Mesenchymal stem cell (in vitro differentiated cells and primary cell): ENCODE measurements at regions not wholly inside any gene's neighbourhood (a gene's known extent, or its start where the extent isn't known, plus 50 kb on each side); places are given as distances from the start of the nearest gene placed in this dataset.
"Not testable (repeated sequence)": the region's sequence is repeated elsewhere in the genome, so short reads cannot be mapped to it uniquely, and the experiment has no call there.

ENCODE experiments used
- DNase-seq: peaks from one replicate; pipeline ENCODE4 v3.0.0-alpha.2; 2013
- H2AFZ ChIP-seq: one replicate; pipeline ENCODE4 v1.6.1; 2013; ENCODE audit warnings: low read depth, mild to moderate bottlenecking, control low read depth, inconsistent platforms, low read length, moderate library complexity
- H2AK5ac ChIP-seq: 2 replicates; pipeline ENCODE4 v1.6.1; 2013; ENCODE audit warnings: low read length, moderate library complexity, mild to moderate bottlenecking, inconsistent platforms; ENCODE audit not compliant: severe bottlenecking
- H2BK120ac ChIP-seq: one replicate; pipeline ENCODE4 v1.6.1; 2013; ENCODE audit warnings: low read depth, mild to moderate bottlenecking, inconsistent platforms, low read length, moderate library complexity
- H2BK12ac ChIP-seq, 2 experiments: one replicate each; pipeline ENCODE4 v1.6.1; 2013; ENCODE audit warnings: inconsistent platforms in 2 of 2, low read length in 2 of 2, mild to moderate bottlenecking in 2 of 2, moderate library complexity in 2 of 2, control low read depth in 1 of 2
- H2BK15ac ChIP-seq: one replicate; pipeline ENCODE4 v1.6.1; 2013; ENCODE audit warnings: mild to moderate bottlenecking, low read depth, inconsistent platforms; ENCODE audit not compliant: poor library complexity, severe bottlenecking
- H2BK5ac ChIP-seq: 2 replicates; pipeline ENCODE4 v1.6.1; 2013; ENCODE audit warnings: low read depth, mild to moderate bottlenecking, low read length, control low read depth, inconsistent platforms; ENCODE audit not compliant: poor library complexity, severe bottlenecking
- H3K14ac ChIP-seq, 2 experiments: one replicate each; pipeline ENCODE4 v1.6.1; 2013; ENCODE audit warnings: inconsistent platforms in 2 of 2, low read length in 2 of 2, control low read depth in 1 of 2, mild to moderate bottlenecking in 1 of 2, moderate library complexity in 1 of 2
- H3K18ac ChIP-seq, 2 experiments: one replicate each; pipeline ENCODE4 v1.6.1; 2013; ENCODE audit warnings: inconsistent platforms in 2 of 2, low read length in 2 of 2, control low read depth in 1 of 2, low read depth in 1 of 2, mild to moderate bottlenecking in 1 of 2
- H3K23ac ChIP-seq, 2 experiments: one replicate each; pipeline ENCODE4 v1.6.1; 2013; ENCODE audit warnings: inconsistent platforms in 2 of 2, low read length in 2 of 2, mild to moderate bottlenecking in 2 of 2, moderate library complexity in 2 of 2, control low read depth in 1 of 2
- H3K27ac ChIP-seq: 2 replicates; pipeline ENCODE4 v1.5.1; 2013; ENCODE audit warnings: mild to moderate bottlenecking, moderate library complexity, low read length, control low read depth, inconsistent platforms; ENCODE audit not compliant: poor library complexity, severe bottlenecking
- H3K27me3 ChIP-seq, 2 experiments: 2 replicates each; pipeline versions ENCODE4 v1.6.1 to v1.7.0; 2013; ENCODE audit warnings: low read length in 2 of 2, mild to moderate bottlenecking in 2 of 2, moderate library complexity in 2 of 2, control low read depth in 1 of 2, inconsistent platforms in 1 of 2; ENCODE audit not compliant: control insufficient read depth in 1 of 2, insufficient read depth in 1 of 2
- H3K36me3 ChIP-seq, 2 experiments: 2 replicates each; pipeline versions ENCODE4 v1.6.1 to v1.7.0; 2013; ENCODE audit warnings: low read length in 2 of 2, control low read depth in 1 of 2, inconsistent platforms in 1 of 2, low read depth in 1 of 2, mild to moderate bottlenecking in 1 of 2; ENCODE audit not compliant: insufficient read depth in 2 of 2, control insufficient read depth in 1 of 2
- H3K4ac ChIP-seq, 2 experiments: one replicate each; pipeline ENCODE4 v1.6.1; 2013; ENCODE audit warnings: inconsistent platforms in 2 of 2, low read length in 2 of 2, mild to moderate bottlenecking in 2 of 2, moderate library complexity in 2 of 2, control low read depth in 1 of 2, low read depth in 1 of 2
- H3K4me1 ChIP-seq: 2 replicates; pipeline ENCODE4 v1.6.1; 2013; ENCODE audit warnings: low read depth, low read length, control low read depth; ENCODE audit not compliant: control insufficient read depth, insufficient read depth
- H3K4me2 ChIP-seq: 2 replicates; pipeline ENCODE4 v1.6.1; 2013; ENCODE audit warnings: low read length, mild to moderate bottlenecking, inconsistent platforms; ENCODE audit not compliant: poor library complexity, severe bottlenecking
- H3K4me3 ChIP-seq, 2 experiments: 2 replicates each; pipeline versions ENCODE4 v1.5.1 to v1.7.0; 2013; ENCODE audit warnings: low read length in 2 of 2, mild to moderate bottlenecking in 2 of 2, control low read depth in 1 of 2, low read depth in 1 of 2; ENCODE audit not compliant: insufficient read depth in 1 of 2
- H3K79me1 ChIP-seq: replicated peaks from 2 replicates; pipeline ENCODE4 v1.6.1; 2013; ENCODE audit warnings: mild to moderate bottlenecking, control low read depth, low read length, inconsistent platforms; ENCODE audit not compliant: poor library complexity, severe bottlenecking
- H3K9ac ChIP-seq: 2 replicates; pipeline ENCODE4 v1.7.0; 2013; ENCODE audit warnings: mild to moderate bottlenecking, low read length, moderate library complexity
- H3K9me3 ChIP-seq: 2 replicates; pipeline ENCODE4 v1.7.0; 2013; ENCODE audit warnings: mild to moderate bottlenecking, low read length; ENCODE audit not compliant: control insufficient read depth
- H4K8ac ChIP-seq: one replicate; pipeline ENCODE4 v1.6.1; 2013; ENCODE audit warnings: inconsistent platforms, mild to moderate bottlenecking, low read length, moderate library complexity
- H4K91ac ChIP-seq: one replicate; pipeline ENCODE4 v1.6.1; 2013; ENCODE audit warnings: mild to moderate bottlenecking, low read length, inconsistent platforms
- WGBS: methylation state at CpG from one replicate; pipeline ENCODE4 v1.1.7; 2013; ENCODE audit warnings: mixed read lengths; 5-methylcytosine and 5-hydroxymethylcytosine counted together

- Histone ChIP-seq H3K36me3 (no peaks in the 10 kb centered on the region), H3K4me3 (no peak overlapping the region), H3K27ac (no peak overlapping the region), H2AK5ac (no peak overlapping the region), H3K79me1 (no peaks in the 10 kb centered on the region), H2BK120ac (no peak overlapping the region), H3K18ac (no peak overlapping the region), H3K9ac (no peak overlapping the region), H2AFZ (no peak overlapping the region), H3K4me1 (no peaks in the 10 kb centered on the region), H2BK15ac (no peak overlapping the region), H4K8ac (no peak overlapping the region), H3K23ac (no peak overlapping the region), H3K4ac (no peak overlapping the region), H4K91ac (no peak overlapping the region), H3K14ac (no peak overlapping the region), H2BK12ac (no peak overlapping the region), H3K4me2 (no peak overlapping the region), H2BK5ac (no peak overlapping the region), H3K27me3 (peaks cover 21 to 67% of the 10 kb centered on the region in 2 experiments), H3K9me3 (no peaks in the 10 kb centered on the region)
- WGBS = 75% methylated on average over 4 of the region's 4 CpGs
- DNase-seq = no peak
Measured at GRCh38 chr4:77248805-77249204, 91.8 kb downstream of the CCNG2 start.

DNA sequence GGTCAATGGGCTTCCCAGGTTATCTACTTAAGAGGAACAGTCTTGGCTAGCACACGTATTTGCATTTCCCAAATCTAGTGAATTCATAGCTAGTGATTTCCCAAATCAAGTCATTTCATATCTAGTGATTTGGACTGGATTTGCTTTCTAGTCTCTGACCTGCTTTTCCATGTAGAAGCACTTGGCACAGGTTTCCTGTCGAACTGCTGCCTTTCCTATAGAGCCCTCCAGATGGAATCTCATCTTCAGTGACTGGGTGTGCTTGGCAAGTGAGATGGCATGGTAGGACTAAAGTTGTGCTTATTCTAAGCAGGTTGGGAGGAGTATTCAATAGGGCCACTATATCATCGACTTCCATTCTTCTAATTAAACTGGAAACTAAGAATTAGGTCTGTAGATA, 94.7 kb downstream of the CCNG2 start:
- 36% methylated on average over 1 of the region's 3 CpGs for WGBS
- no peak overlapping the region for H3K23ac ChIP-seq

DNA sequence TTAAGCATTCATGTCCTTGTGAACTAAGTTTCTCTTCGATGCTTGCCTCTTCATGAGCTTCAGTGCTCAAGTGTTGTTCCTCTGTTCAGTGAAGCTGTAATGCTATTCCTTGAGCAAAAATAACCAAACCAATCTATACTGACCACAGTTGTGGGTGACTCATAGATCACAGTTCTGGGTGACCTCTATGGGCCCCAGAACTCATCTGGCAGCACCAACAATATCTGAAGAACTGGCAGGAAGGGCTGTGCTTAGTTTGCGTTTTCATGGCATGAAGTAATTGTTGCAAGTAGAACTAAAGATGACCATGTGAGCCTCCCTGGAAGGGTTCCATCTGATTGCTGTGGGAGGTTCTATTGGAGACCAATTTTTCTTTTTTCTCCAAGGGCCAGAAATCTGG, 106.2 kb downstream of the CCNG2 start:
- Histone ChIP-seq H3K4me3 (no peak overlapping the region), H3K23ac (no peak overlapping the region), H4K91ac (no peak overlapping the region), H4K8ac (no peak overlapping the region), H2BK5ac (no peak overlapping the region), H3K18ac (no peak overlapping the region), H3K79me1 (no peaks in the 10 kb centered on the region), H3K36me3 (no peaks in the 10 kb centered on the region), H3K4ac (no peak overlapping the region), H3K9me3 (peaks cover 14% of the 10 kb centered on the region), H2BK12ac (no peak overlapping the region), H3K14ac (no peak overlapping the region), H2BK15ac (no peak overlapping the region), H2AK5ac (no peak overlapping the region), H3K27me3 (peaks cover 10 to 12% of the 10 kb centered on the region in 2 experiments), H3K27ac (no peak overlapping the region), H3K9ac (no peak overlapping the region), H3K4me1 (no peaks in the 10 kb centered on the region), H3K4me2 (no peak overlapping the region), H2AFZ (no peak overlapping the region), H2BK120ac (no peak overlapping the region)
- 80% methylated on average over 2 of the region's 2 CpGs for WGBS
- DNase-seq = no peak

More for the DNA sequence above, 94.7 kb downstream of the CCNG2 start:
- no peak overlapping the region for H3K9ac ChIP-seq
- H3K9me3 ChIP-seq = no peaks in the 10 kb centered on the region
- H3K79me1 ChIP-seq = no peaks in the 10 kb centered on the region
- no peak overlapping the region for H3K4me2 ChIP-seq
- no peak overlapping the region for H2BK12ac ChIP-seq
- no peak for DNase-seq
- no peak overlapping the region for H3K4me3 ChIP-seq
- H4K8ac ChIP-seq = no peak overlapping the region
- H3K4ac ChIP-seq = no peak overlapping the region
- no peak overlapping the region for H3K14ac ChIP-seq
- no peak overlapping the region for H2AK5ac ChIP-seq
- H2BK5ac ChIP-seq = no peak overlapping the region
- no peak overlapping the region for H2BK120ac ChIP-seq
- H4K91ac ChIP-seq = no peak overlapping the region
- H2AFZ ChIP-seq = no peak overlapping the region
- peaks cover 22 to 73% of the 10 kb centered on the region in 2 experiments for H3K27me3 ChIP-seq
- no peak overlapping the region for H2BK15ac ChIP-seq
- no peak overlapping the region for H3K27ac ChIP-seq
- no peaks in the 10 kb centered on the region for H3K4me1 ChIP-seq
- H3K36me3 ChIP-seq = no peaks in the 10 kb centered on the region
- H3K18ac ChIP-seq = no peak overlapping the region

GRCh38 chr4:77263976-77264375, 107.0 kb downstream of the CCNG2 start:
- H4K8ac ChIP-seq, H2BK120ac ChIP-seq, H3K4ac ChIP-seq, H3K4me3 ChIP-seq, H2BK12ac ChIP-seq, H2BK5ac ChIP-seq, H4K91ac ChIP-seq, H3K4me2 ChIP-seq, H3K23ac ChIP-seq, H3K18ac ChIP-seq, H3K9ac ChIP-seq, H3K79me1 ChIP-seq, H3K36me3 ChIP-seq, H2BK15ac ChIP-seq, H3K27ac ChIP-seq, H2AK5ac ChIP-seq, H3K14ac ChIP-seq, H2AFZ ChIP-seq, H3K4me1 ChIP-seq, DNase-seq: not testable (repeated sequence)
- Histone ChIP-seq H3K27me3 (peaks cover 14 to 18% of the 10 kb centered on the region in 2 experiments), H3K9me3 (peaks cover 14% of the 10 kb centered on the region)
- WGBS = 43% methylated on average over 4 of the region's 4 CpGs
